Activated CD8-positive, alpha-beta memory T cell treated with anti-CD3 and anti-CD28 coated beads, Interleukin-2, amount 10 ng/mL, durations not matched to agents 7 days and 5 days (primary cell): ENCODE measurements at regions not wholly inside any gene's neighbourhood (a gene's known extent, or its start where the extent isn't known, plus 50 kb on each side); places are given as distances from the start of the nearest gene placed in this dataset.
"Not testable (repeated sequence)": the region's sequence is repeated elsewhere in the genome, so short reads cannot be mapped to it uniquely, and the experiment has no call there.

Experiments
- ATAC-seq: fragments of 150-1000 bp; cut with Tn5 transposase; one replicate; pipeline ENCODE4 v1.10.0; 2021; ENCODE audit warnings: moderate library complexity
- CTCF ChIA-PET: fragments of 350-600 bp; sonication (Branson Sonifier 250); formaldehyde crosslinking; loops from one replicate; lab custom pipeline; 2021; ENCODE audit warnings: antibody characterized with exemption; lab: Charles Lee
- DNase-seq: peaks from one replicate; pipeline ENCODE4 v3.0.0-alpha.2; 2020
- H3K27ac Mint-ChIP-seq: one replicate; pipeline ENCODE4 v1.8.0; 2021; ENCODE audit warnings: mild to moderate bottlenecking, mixed read lengths
- H3K27me3 Mint-ChIP-seq: one replicate; pipeline ENCODE4 v1.8.0; 2021; ENCODE audit warnings: mixed read lengths
- H3K36me3 Mint-ChIP-seq: one replicate; pipeline ENCODE4 v1.8.0; 2021; ENCODE audit warnings: mild to moderate bottlenecking, mixed read lengths
- H3K4me1 Mint-ChIP-seq: one replicate; pipeline ENCODE4 v1.8.0; 2021; ENCODE audit warnings: mixed read lengths
- H3K4me3 Mint-ChIP-seq: one replicate; pipeline ENCODE4 v1.8.0; 2021; ENCODE audit warnings: mild to moderate bottlenecking, moderate library complexity, mixed read lengths
- H3K9me3 Mint-ChIP-seq: one replicate; pipeline ENCODE4 v1.8.0; 2022; ENCODE audit warnings: low read depth, mixed read lengths

- DNase-seq = no peak
- Mint-ChIP-seq H3K9me3 (no peaks in the 10 kb centered on the region), H3K27ac (no peak overlapping the region), H3K4me3 (no peak overlapping the region), H3K4me1 (peaks cover 7% of the 10 kb centered on the region), H3K36me3 (no peaks in the 10 kb centered on the region), H3K27me3 (peaks cover 49% of the 10 kb centered on the region)
- no peak for ATAC-seq
- CTCF ChIA-PET = no interaction called here
Measured at GRCh38 chr11:13128354-13128753, 119.2 kb downstream of the RASSF10 start.

DNA sequence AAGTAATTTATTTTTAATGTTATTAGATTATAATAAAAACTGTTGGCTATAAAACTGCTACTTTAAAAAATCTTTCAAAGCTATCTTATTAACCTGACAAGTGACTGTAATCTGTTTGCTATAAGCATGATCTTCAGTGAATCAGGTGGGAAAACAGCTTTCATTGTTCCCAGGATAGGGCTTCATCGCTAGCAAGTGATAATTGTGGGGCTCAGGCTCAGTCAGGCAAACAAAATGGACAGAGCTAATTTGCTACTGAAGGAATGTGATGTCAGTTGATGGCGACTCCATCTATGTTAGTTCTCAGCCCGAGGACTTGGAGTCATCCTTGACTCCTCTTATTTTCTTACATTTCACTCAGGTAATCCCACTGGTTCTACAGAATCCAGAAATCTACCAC is 125.0 kb downstream of the RASSF10 start:
- H3K4me1 Mint-ChIP-seq = peaks cover 7% of the 10 kb centered on the region
- ATAC-seq (no peak), DNase-seq (no peak)
- CTCF ChIA-PET = no interaction called here
- H3K27me3 Mint-ChIP-seq = peaks cover 51% of the 10 kb centered on the region
- H3K4me3 Mint-ChIP-seq = no peak overlapping the region
- H3K36me3 Mint-ChIP-seq = no peaks in the 10 kb centered on the region
- H3K9me3 Mint-ChIP-seq = no peaks in the 10 kb centered on the region
- H3K27ac Mint-ChIP-seq = no peak overlapping the region

DNA sequence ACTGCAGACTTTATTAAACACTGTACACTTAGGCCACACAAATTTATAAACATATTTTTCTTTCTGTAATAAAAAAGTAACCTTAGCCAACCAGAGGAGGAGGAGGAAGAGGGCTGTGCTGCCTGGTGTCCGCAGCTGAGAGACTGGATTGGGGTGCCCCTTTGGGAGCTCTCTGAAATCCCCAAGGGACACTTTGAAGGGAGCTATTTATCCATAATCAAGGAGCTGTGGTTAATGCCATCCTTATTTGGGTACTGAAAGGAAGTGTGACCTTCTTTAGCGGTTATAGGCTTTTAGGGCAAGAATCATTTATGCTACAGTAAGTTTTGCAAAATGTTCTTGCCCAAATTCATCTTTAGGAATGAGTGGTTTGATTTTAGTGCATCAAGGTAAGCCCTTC is 125.8 kb downstream of the RASSF10 start:
- Mint-ChIP-seq H3K9me3 (no peaks in the 10 kb centered on the region), H3K4me3 (no peak overlapping the region), H3K36me3 (peaks cover under 1% of the 10 kb centered on the region), H3K27ac (no peak overlapping the region), H3K4me1 (peaks cover 7% of the 10 kb centered on the region), H3K27me3 (peaks cover 45% of the 10 kb centered on the region)
- CTCF ChIA-PET = no interaction called here
- no peak for DNase-seq
- ATAC-seq = no peak

- CTCF ChIA-PET = no interaction called here
- peaks cover 3% of the 10 kb centered on the region for H3K36me3 Mint-ChIP-seq
- no peak overlapping the region for H3K4me3 Mint-ChIP-seq
- H3K9me3 Mint-ChIP-seq = no peaks in the 10 kb centered on the region
- ATAC-seq (no peak), DNase-seq (no peak)
- no peak overlapping the region for H3K27ac Mint-ChIP-seq
- H3K27me3 Mint-ChIP-seq = peaks cover 42% of the 10 kb centered on the region
- peaks cover 7% of the 10 kb centered on the region for H3K4me1 Mint-ChIP-seq
Measured at GRCh38 chr11:13135385-13136271, 126.5 kb downstream of the RASSF10 start.

GRCh38 chr11:13136272-13136596 is 127.1 kb downstream of the RASSF10 start:
- Mint-ChIP-seq H3K36me3 (peaks cover 3% of the 10 kb centered on the region), H3K9me3 (no peaks in the 10 kb centered on the region), H3K4me3 (no peak overlapping the region), H3K4me1 (peaks cover 7% of the 10 kb centered on the region), H3K27ac (no peak overlapping the region), H3K27me3 (peaks cover 37% of the 10 kb centered on the region)
- ATAC-seq = no peak
- CTCF ChIA-PET = no interaction called here
- DNase-seq = no peak

- H3K9me3 Mint-ChIP-seq = no peaks in the 10 kb centered on the region
- H3K4me3 Mint-ChIP-seq = no peak overlapping the region
- no peak overlapping the region for H3K27ac Mint-ChIP-seq
- H3K27me3 Mint-ChIP-seq = peaks cover 33% of the 10 kb centered on the region
- CTCF ChIA-PET = no interaction called here
- H3K4me1 Mint-ChIP-seq = peaks cover 2% of the 10 kb centered on the region
- peaks cover 3% of the 10 kb centered on the region for H3K36me3 Mint-ChIP-seq
- DNase-seq (no peak), ATAC-seq (no peak)
Measured at GRCh38 chr11:13137844-13138301, 128.8 kb downstream of the RASSF10 start.

DNA sequence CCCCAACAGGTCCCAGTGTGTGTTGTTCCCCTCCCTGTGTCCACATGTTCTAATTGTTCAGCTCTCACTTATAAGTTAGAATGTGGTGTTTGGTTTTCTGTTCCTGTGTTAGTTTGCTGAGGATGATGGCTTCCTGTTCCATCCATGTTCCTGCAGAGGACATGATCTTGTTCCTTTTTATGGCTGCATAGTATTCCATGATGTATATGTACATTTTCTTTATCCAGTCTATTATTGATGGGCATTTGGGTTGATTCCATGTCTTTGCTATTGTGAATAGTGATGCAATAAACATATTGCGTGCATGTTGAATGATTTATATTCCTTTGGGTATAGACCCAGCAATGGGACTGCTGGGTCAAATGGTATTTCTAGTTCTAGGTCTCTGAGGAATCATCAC is 130.0 kb downstream of the RASSF10 start:
- DNase-seq, H3K9me3 Mint-ChIP-seq, H3K4me1 Mint-ChIP-seq, H3K27ac Mint-ChIP-seq, H3K4me3 Mint-ChIP-seq, CTCF ChIA-PET, H3K36me3 Mint-ChIP-seq, ATAC-seq: not testable (repeated sequence)
- H3K27me3 Mint-ChIP-seq = peaks cover 26% of the 10 kb centered on the region

DNA sequence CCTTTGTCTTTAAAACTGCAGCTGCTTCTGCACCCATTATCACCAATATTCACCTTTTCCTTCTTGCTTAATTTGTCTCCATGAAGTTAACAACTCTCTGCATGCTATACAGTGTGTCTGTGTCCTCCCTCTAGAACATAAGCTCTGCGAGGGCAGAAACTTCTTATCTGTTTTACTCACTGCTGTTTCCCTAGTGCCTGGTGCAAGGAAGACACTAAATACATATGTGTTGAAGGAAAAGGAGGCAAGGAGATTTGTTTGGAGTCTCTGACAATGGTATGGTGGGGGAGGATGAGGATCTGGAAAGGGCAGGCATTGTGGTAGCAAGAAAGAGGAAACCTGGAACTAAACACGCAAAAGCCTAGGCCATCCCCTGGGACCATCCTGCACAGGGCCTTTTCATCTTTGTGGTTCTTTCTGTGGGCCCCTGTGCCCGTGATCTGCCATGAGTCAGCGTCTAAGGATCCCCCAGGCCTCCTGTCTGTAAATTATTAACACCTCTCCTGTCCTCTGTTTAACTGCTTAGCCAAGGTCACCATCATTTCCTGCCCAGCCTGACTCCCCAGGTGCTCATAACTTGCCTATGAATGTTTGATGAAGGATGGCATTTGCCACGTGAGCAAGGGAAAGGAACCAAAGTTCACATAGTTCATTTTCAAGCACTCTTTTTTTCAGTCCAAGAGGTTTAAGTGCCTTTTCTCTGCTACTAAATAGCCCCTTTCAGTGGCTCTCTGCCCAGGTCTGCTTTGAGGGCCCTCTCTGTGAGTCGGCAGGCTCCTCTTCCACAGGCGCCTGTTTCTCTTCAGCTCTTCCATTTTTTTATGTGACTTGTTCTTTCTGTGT is 131.1 kb downstream of the RASSF10 start:
- ATAC-seq (no peak), DNase-seq (no peak)
- CTCF ChIA-PET = no interaction called here
- H3K36me3 Mint-ChIP-seq = peaks cover 3% of the 10 kb centered on the region
- no peaks in the 10 kb centered on the region for H3K9me3 Mint-ChIP-seq
- H3K4me3 Mint-ChIP-seq = no peak overlapping the region
- no peak overlapping the region for H3K27ac Mint-ChIP-seq
- H3K4me1 Mint-ChIP-seq = peaks cover 13% of the 10 kb centered on the region
- H3K27me3 Mint-ChIP-seq = peaks cover 19% of the 10 kb centered on the region

- DNase-seq (no peak), ATAC-seq (no peak)
- no peak overlapping the region for H3K27ac Mint-ChIP-seq
- peaks cover 18% of the 10 kb centered on the region for H3K27me3 Mint-ChIP-seq
- peaks cover 3% of the 10 kb centered on the region for H3K36me3 Mint-ChIP-seq
- H3K4me3 Mint-ChIP-seq = no peak overlapping the region
- H3K9me3 Mint-ChIP-seq = no peaks in the 10 kb centered on the region
- peaks cover 13% of the 10 kb centered on the region for H3K4me1 Mint-ChIP-seq
- CTCF ChIA-PET = no interaction called here
Measured at GRCh38 chr11:13140873-13141655, 131.9 kb downstream of the RASSF10 start.

DNA sequence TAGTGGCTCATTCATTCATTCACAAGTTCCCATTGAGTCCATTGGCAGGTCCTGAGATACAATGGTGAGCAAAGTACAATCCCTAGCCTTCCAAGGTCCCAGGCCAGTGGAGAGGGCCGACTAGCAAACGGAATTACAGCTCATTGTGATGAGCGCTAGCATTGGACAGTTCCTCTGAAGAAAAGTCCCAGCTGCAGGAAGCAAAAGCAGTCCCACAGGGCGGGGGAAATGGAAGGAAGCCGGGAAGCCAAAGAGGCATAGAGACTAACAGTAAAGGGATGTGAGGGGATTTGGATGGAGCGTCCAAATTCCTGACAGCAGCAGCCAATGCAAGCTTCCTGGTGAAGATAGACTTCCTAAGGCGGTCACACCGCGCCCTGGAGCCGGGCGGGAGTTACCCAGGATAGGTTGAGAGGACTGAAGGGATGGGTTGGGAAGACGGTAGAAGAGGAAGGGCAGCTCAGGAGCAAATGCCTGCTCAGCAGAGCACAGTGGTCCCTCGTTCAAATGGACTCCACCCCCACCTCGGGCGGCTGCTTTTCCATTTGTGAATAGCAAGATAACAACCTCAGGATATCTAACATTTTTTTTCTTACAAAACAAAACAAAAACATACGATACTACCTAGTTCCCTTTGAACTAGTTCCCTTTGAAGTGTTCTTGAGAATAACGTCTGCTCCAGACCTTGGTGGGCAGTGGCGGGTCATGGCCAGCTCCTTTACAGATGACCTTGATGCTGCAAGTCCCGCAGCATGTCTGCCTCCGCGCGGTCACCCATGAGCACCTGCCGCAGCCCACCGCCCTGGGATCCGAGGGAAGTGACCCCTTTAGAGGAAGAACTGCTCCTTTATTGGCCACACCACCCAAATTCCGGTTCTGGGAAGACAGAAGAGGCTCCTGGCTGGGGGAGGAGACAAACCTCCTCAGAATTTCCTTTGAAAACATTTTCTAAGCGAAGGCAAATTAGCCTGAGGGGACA is 132.9 kb downstream of the RASSF10 start:
- H3K4me3 Mint-ChIP-seq = no peak overlapping the region
- H3K27me3 Mint-ChIP-seq = peaks cover 11% of the 10 kb centered on the region
- H3K27ac Mint-ChIP-seq = no peak overlapping the region
- peaks cover 3% of the 10 kb centered on the region for H3K36me3 Mint-ChIP-seq
- no peaks in the 10 kb centered on the region for H3K9me3 Mint-ChIP-seq
- no peak for DNase-seq
- no peak for ATAC-seq
- H3K4me1 Mint-ChIP-seq = peaks cover 13% of the 10 kb centered on the region
- CTCF ChIA-PET = no interaction called here

GRCh38 chr11:13143486-13144297 is 133.9 kb upstream of the BMAL1 start:
- Mint-ChIP-seq H3K9me3 (no peaks in the 10 kb centered on the region), H3K4me1 (peaks cover 13% of the 10 kb centered on the region), H3K27ac (no peak overlapping the region), H3K27me3 (peaks cover 4% of the 10 kb centered on the region), H3K36me3 (peaks cover 3% of the 10 kb centered on the region), H3K4me3 (no peak overlapping the region)
- CTCF ChIA-PET = no interaction called here
- ATAC-seq (no peak), DNase-seq (no peak)

DNA sequence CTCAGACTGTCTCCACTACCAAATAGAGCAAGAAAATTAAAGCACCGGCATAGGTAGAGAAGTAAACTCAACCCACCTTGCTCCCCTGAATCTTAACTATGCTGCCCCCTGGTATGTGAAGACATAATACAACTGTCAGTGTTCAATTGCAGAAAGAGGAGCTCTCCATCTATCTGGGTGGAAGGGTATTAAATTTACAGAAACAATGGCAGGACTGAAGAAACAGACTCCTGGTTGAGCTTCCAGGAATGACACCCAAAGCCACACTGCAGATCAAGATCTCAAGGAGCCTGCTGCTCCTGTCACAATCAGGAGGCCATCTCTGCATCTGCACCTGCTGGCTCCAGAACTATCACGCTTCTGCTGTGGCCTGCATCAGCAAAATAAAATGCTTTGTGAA is 132.1 kb upstream of the BMAL1 start:
- peaks cover 13% of the 10 kb centered on the region for H3K4me1 Mint-ChIP-seq
- no peak for DNase-seq
- H3K4me3 Mint-ChIP-seq = no peak overlapping the region
- H3K27ac Mint-ChIP-seq = no peak overlapping the region
- no peaks in the 10 kb centered on the region for H3K36me3 Mint-ChIP-seq
- CTCF ChIA-PET = no interaction called here
- H3K9me3 Mint-ChIP-seq = no peaks in the 10 kb centered on the region
- no peak for ATAC-seq
- peaks cover 12% of the 10 kb centered on the region for H3K27me3 Mint-ChIP-seq
